ENCODE measurements at regions not wholly inside any gene's neighbourhood (a gene's known extent, or its start where the extent isn't known, plus 50 kb on each side); places are given as distances from the start of the nearest gene placed in this dataset.

GRCh38 chr1:168453056-168453455, 90.7 kb downstream of the XCL2 start:
- Histone ChIP-seq H3K36me3 (ENCODE audit: insufficient read depth, low read length) (no peaks in the 10 kb centered on the region), H3K79me2 (ENCODE audit: low read length) (no peaks in the 10 kb centered on the region), H3K9me3 (ENCODE audit: low read length) (no peaks in the 10 kb centered on the region), H3K4me2 (ENCODE audit: low read depth, low read length, poor library complexity, severe bottlenecking) (no peak overlapping the region), H3K4me3 (ENCODE audit: low read length) (no peak overlapping the region), H3K27ac (ENCODE audit: low read length) (no peak overlapping the region), H3K27me3 (ENCODE audit: low read length) (no peaks in the 10 kb centered on the region), H2AFZ (ENCODE audit: low read length) (no peak overlapping the region), H3K9me2 (replicated peaks; ENCODE audit: insufficient read depth, low read length) (no peaks in the 10 kb centered on the region), H4K20me1 (ENCODE audit: insufficient read depth, low read depth, low read length) (no peaks in the 10 kb centered on the region), H3K4me1 (ENCODE audit: low read length) (no peaks in the 10 kb centered on the region), H3K9ac (ENCODE audit: low read length) (no peak overlapping the region)
- no peak for DNase-seq

- no peak overlapping the region for H3K4me2 ChIP-seq (ENCODE audit: low read depth, low read length, poor library complexity, severe bottlenecking)
- H3K79me2 ChIP-seq (ENCODE audit: low read length) = no peaks in the 10 kb centered on the region
- no peaks in the 10 kb centered on the region for H4K20me1 ChIP-seq (ENCODE audit: insufficient read depth, low read depth, low read length)
- H3K9me3 ChIP-seq (ENCODE audit: low read length) = no peaks in the 10 kb centered on the region
- no peaks in the 10 kb centered on the region for H3K4me1 ChIP-seq (ENCODE audit: low read length)
- no peaks in the 10 kb centered on the region for H3K27me3 ChIP-seq (ENCODE audit: low read length)
- H3K36me3 ChIP-seq (ENCODE audit: insufficient read depth, low read length) = no peaks in the 10 kb centered on the region
- H3K4me3 ChIP-seq (ENCODE audit: low read length) = no peak overlapping the region
- no peak overlapping the region for H3K27ac ChIP-seq (ENCODE audit: low read length)
- H2AFZ ChIP-seq (ENCODE audit: low read length) = no peak overlapping the region
- DNase-seq = peak; percentile 44
- no peaks in the 10 kb centered on the region for H3K9me2 ChIP-seq (replicated peaks; ENCODE audit: insufficient read depth, low read length)
- no peak overlapping the region for H3K9ac ChIP-seq (ENCODE audit: low read length)
Observed at GRCh38 chr1:168452329-168452728, 91.5 kb downstream of the XCL2 start.

GRCh38 chr1:168447871-168448270, 95.9 kb downstream of the XCL2 start:
- DNase-seq = no peak
- no peak overlapping the region for H2AFZ ChIP-seq (ENCODE audit: low read length)
- H3K4me2 ChIP-seq (ENCODE audit: low read depth, low read length, poor library complexity, severe bottlenecking) = no peak overlapping the region
- no peaks in the 10 kb centered on the region for H3K27me3 ChIP-seq (ENCODE audit: low read length)
- no peak overlapping the region for H3K27ac ChIP-seq (ENCODE audit: low read length)
- no peak overlapping the region for H3K9ac ChIP-seq (ENCODE audit: low read length)
- no peaks in the 10 kb centered on the region for H3K4me1 ChIP-seq (ENCODE audit: low read length)
- no peaks in the 10 kb centered on the region for H4K20me1 ChIP-seq (ENCODE audit: insufficient read depth, low read depth, low read length)
- no peaks in the 10 kb centered on the region for H3K9me2 ChIP-seq (replicated peaks; ENCODE audit: insufficient read depth, low read length)
- no peaks in the 10 kb centered on the region for H3K79me2 ChIP-seq (ENCODE audit: low read length)
- H3K36me3 ChIP-seq (ENCODE audit: insufficient read depth, low read length) = no peaks in the 10 kb centered on the region
- H3K4me3 ChIP-seq (ENCODE audit: low read length) = no peak overlapping the region
- no peaks in the 10 kb centered on the region for H3K9me3 ChIP-seq (ENCODE audit: low read length)

- Histone ChIP-seq H3K9ac (ENCODE audit: low read length) (no peak overlapping the region), H2AFZ (ENCODE audit: low read length) (no peak overlapping the region), H3K9me3 (ENCODE audit: low read length) (no peaks in the 10 kb centered on the region), H3K27ac (ENCODE audit: low read length) (no peak overlapping the region), H3K9me2 (replicated peaks; ENCODE audit: insufficient read depth, low read length) (no peaks in the 10 kb centered on the region), H3K79me2 (ENCODE audit: low read length) (no peaks in the 10 kb centered on the region), H3K4me1 (ENCODE audit: low read length) (no peaks in the 10 kb centered on the region), H3K36me3 (ENCODE audit: insufficient read depth, low read length) (no peaks in the 10 kb centered on the region), H3K27me3 (ENCODE audit: low read length) (no peaks in the 10 kb centered on the region), H3K4me3 (ENCODE audit: low read length) (no peak overlapping the region), H4K20me1 (ENCODE audit: insufficient read depth, low read depth, low read length) (no peaks in the 10 kb centered on the region), H3K4me2 (ENCODE audit: low read depth, low read length, poor library complexity, severe bottlenecking) (no peak overlapping the region)
- no peak for DNase-seq
Observed at GRCh38 chr1:168446081-168446480, 97.7 kb downstream of the XCL2 start.

GRCh38 chr1:168443899-168444298, 99.9 kb downstream of the XCL2 start:
- H3K36me3 ChIP-seq (ENCODE audit: insufficient read depth, low read length) = no peaks in the 10 kb centered on the region
- no peaks in the 10 kb centered on the region for H3K4me1 ChIP-seq (ENCODE audit: low read length)
- no peak overlapping the region for H3K9ac ChIP-seq (ENCODE audit: low read length)
- no peak for DNase-seq
- no peak overlapping the region for H3K4me2 ChIP-seq (ENCODE audit: low read depth, low read length, poor library complexity, severe bottlenecking)
- no peak overlapping the region for H3K27ac ChIP-seq (ENCODE audit: low read length)
- H3K9me2 ChIP-seq (replicated peaks; ENCODE audit: insufficient read depth, low read length) = no peaks in the 10 kb centered on the region
- H4K20me1 ChIP-seq (ENCODE audit: insufficient read depth, low read depth, low read length) = no peaks in the 10 kb centered on the region
- H2AFZ ChIP-seq (ENCODE audit: low read length) = no peak overlapping the region
- no peaks in the 10 kb centered on the region for H3K27me3 ChIP-seq (ENCODE audit: low read length)
- H3K79me2 ChIP-seq (ENCODE audit: low read length) = no peaks in the 10 kb centered on the region
- H3K4me3 ChIP-seq (ENCODE audit: low read length) = no peak overlapping the region
- H3K9me3 ChIP-seq (ENCODE audit: low read length) = no peaks in the 10 kb centered on the region

GRCh38 chr1:168443356-168443755, 100.4 kb downstream of the XCL2 start:
- H3K4me3 ChIP-seq (ENCODE audit: low read length) = no peak overlapping the region
- H3K4me1 ChIP-seq (ENCODE audit: low read length) = no peaks in the 10 kb centered on the region
- H2AFZ ChIP-seq (ENCODE audit: low read length) = no peak overlapping the region
- no peaks in the 10 kb centered on the region for H4K20me1 ChIP-seq (ENCODE audit: insufficient read depth, low read depth, low read length)
- DNase-seq = no peak
- no peaks in the 10 kb centered on the region for H3K9me3 ChIP-seq (ENCODE audit: low read length)
- no peak overlapping the region for H3K27ac ChIP-seq (ENCODE audit: low read length)
- H3K4me2 ChIP-seq (ENCODE audit: low read depth, low read length, poor library complexity, severe bottlenecking) = no peak overlapping the region
- H3K9ac ChIP-seq (ENCODE audit: low read length) = no peak overlapping the region
- H3K36me3 ChIP-seq (ENCODE audit: insufficient read depth, low read length) = no peaks in the 10 kb centered on the region
- H3K27me3 ChIP-seq (ENCODE audit: low read length) = no peaks in the 10 kb centered on the region
- H3K9me2 ChIP-seq (replicated peaks; ENCODE audit: insufficient read depth, low read length) = no peaks in the 10 kb centered on the region
- no peaks in the 10 kb centered on the region for H3K79me2 ChIP-seq (ENCODE audit: low read length)

GRCh38 chr1:168442931-168443330, 100.9 kb downstream of the XCL2 start:
- no peaks in the 10 kb centered on the region for H3K27me3 ChIP-seq (ENCODE audit: low read length)
- H3K4me1 ChIP-seq (ENCODE audit: low read length) = no peaks in the 10 kb centered on the region
- H3K9ac ChIP-seq (ENCODE audit: low read length) = no peak overlapping the region
- H3K36me3 ChIP-seq (ENCODE audit: insufficient read depth, low read length) = no peaks in the 10 kb centered on the region
- H3K4me3 ChIP-seq (ENCODE audit: low read length) = no peak overlapping the region
- no peak overlapping the region for H3K27ac ChIP-seq (ENCODE audit: low read length)
- no peaks in the 10 kb centered on the region for H3K79me2 ChIP-seq (ENCODE audit: low read length)
- H2AFZ ChIP-seq (ENCODE audit: low read length) = no peak overlapping the region
- H4K20me1 ChIP-seq (ENCODE audit: insufficient read depth, low read depth, low read length) = no peaks in the 10 kb centered on the region
- H3K9me3 ChIP-seq (ENCODE audit: low read length) = no peaks in the 10 kb centered on the region
- no peaks in the 10 kb centered on the region for H3K9me2 ChIP-seq (replicated peaks; ENCODE audit: insufficient read depth, low read length)
- H3K4me2 ChIP-seq (ENCODE audit: low read depth, low read length, poor library complexity, severe bottlenecking) = no peak overlapping the region
- DNase-seq = no peak

- Histone ChIP-seq H3K9me2 (replicated peaks; ENCODE audit: insufficient read depth, low read length) (no peaks in the 10 kb centered on the region), H3K4me2 (ENCODE audit: low read depth, low read length, poor library complexity, severe bottlenecking) (no peak overlapping the region)
Observed at GRCh38 chr1:168441745-168442144, 102.1 kb downstream of the XCL2 start.

More at GRCh38 chr1:168441745-168442144, 102.1 kb downstream of the XCL2 start:
- H3K4me1 ChIP-seq (ENCODE audit: low read length) = no peaks in the 10 kb centered on the region
- H3K79me2 ChIP-seq (ENCODE audit: low read length) = no peaks in the 10 kb centered on the region
- H3K9me3 ChIP-seq (ENCODE audit: low read length) = no peaks in the 10 kb centered on the region
- H3K4me3 ChIP-seq (ENCODE audit: low read length) = no peak overlapping the region
- H3K9ac ChIP-seq (ENCODE audit: low read length) = no peak overlapping the region
- no peak overlapping the region for H2AFZ ChIP-seq (ENCODE audit: low read length)
- no peak for DNase-seq
- H3K27ac ChIP-seq (ENCODE audit: low read length) = no peak overlapping the region
- no peaks in the 10 kb centered on the region for H3K27me3 ChIP-seq (ENCODE audit: low read length)
- H3K36me3 ChIP-seq (ENCODE audit: insufficient read depth, low read length) = no peaks in the 10 kb centered on the region
- H4K20me1 ChIP-seq (ENCODE audit: insufficient read depth, low read depth, low read length) = no peaks in the 10 kb centered on the region
